H1 (cell line): ENCODE measurements at regions not wholly inside any gene's neighbourhood (a gene's known extent, or its start where the extent isn't known, plus 50 kb on each side); places are given as distances from the start of the nearest gene placed in this dataset.

Experiments
- ATF2 ChIP-seq: IDR thresholded peaks from 2 replicates; pipeline ENCODE4 v1.6.1; 2012; ENCODE audit warnings: low read length, inconsistent platforms
- ATF3 ChIP-seq: IDR thresholded peaks from 2 replicates; pipeline ENCODE4 v1.6.1; 2011; ENCODE audit warnings: low read depth, mild to moderate bottlenecking, low read length; ENCODE audit not compliant: insufficient read depth
- CHD2 ChIP-seq: IDR thresholded peaks from 2 replicates; pipeline ENCODE4 v1.6.1; 2012; ENCODE audit warnings: low read length, improper control_type of control experiment
- CTCF ChIP-seq, 3 experiments: IDR thresholded peaks; 1 replicate in 2 of 3; 2 replicates in 1 of 3; pipeline versions ENCODE4 v1.5.1 to v1.6.1; 2011; ENCODE audit warnings: low read length in 3 of 3, mild to moderate bottlenecking in 3 of 3, inconsistent platforms in 2 of 3, low read depth in 1 of 3, moderate library complexity in 1 of 3; ENCODE audit not compliant: insufficient read depth in 1 of 3; ENCODE audit errors: control extremely low read depth in 1 of 3
- MAX ChIP-seq: IDR thresholded peaks from 2 replicates; pipeline ENCODE4 v1.6.1; 2012; ENCODE audit warnings: inconsistent platforms
- POLR2A ChIP-seq, 2 experiments: IDR thresholded peaks; 1 replicate in 1 of 2; 2 replicates in 1 of 2; pipeline ENCODE4 v1.6.1; 2011; ENCODE audit warnings: low read depth in 2 of 2, low read length in 2 of 2, mild to moderate bottlenecking in 2 of 2; ENCODE audit errors: control extremely low read depth in 1 of 2
- POLR2AphosphoS5 ChIP-seq: IDR thresholded peaks from 2 replicates; pipeline ENCODE4 v1.6.1; 2011; ENCODE audit warnings: low read depth, low read length
- SIN3A ChIP-seq, 2 experiments: IDR thresholded peaks in 1 of 2; conservative IDR thresholded peaks in 1 of 2; 2 replicates each; pipeline ENCODE4 v1.6.1; 2011 to 2012; ENCODE audit warnings: low read length in 2 of 2, improper control_type of control experiment in 1 of 2, low read depth in 1 of 2, mild to moderate bottlenecking in 1 of 2
- TBP ChIP-seq: IDR thresholded peaks from 2 replicates; pipeline ENCODE4 v1.6.1; 2011; ENCODE audit warnings: low read depth, low read length, improper control_type of control experiment

GRCh38 chr2:224650815-224651439 is 65.2 kb downstream of the CCDC195 start:
- TF ChIP-seq ATF3 (no peak), TBP (no peak), CTCF (IDR thresholded peaks at IDR 0.05; ENCODE audit: control extremely low read depth in 1 of 3, insufficient read depth in 1 of 3, low read depth in 1 of 3, low read length in 3 of 3) (peak in 2 of 3 experiments; percentile 62 to 77; a peak in 2 of 4 replicates), MAX (no peak), POLR2A (IDR thresholded peaks at IDR 0.05; ENCODE audit: control extremely low read depth in 1 of 2, low read depth in 2 of 2, low read length in 2 of 2) (no peak), ATF2 (no peak), POLR2AphosphoS5 (no peak), SIN3A (conservative IDR thresholded peaks at IDR 0.05 in 1 of 2, IDR thresholded peaks at IDR 0.05 in 1 of 2; ENCODE audit: low read depth in 1 of 2, low read length in 2 of 2) (no peak), CHD2 (no peak)
